C1 segment of cervical spinal cord (tissue), 14 donors: ENCODE measurements at regions not wholly inside any gene's neighbourhood (a gene's known extent, or its start where the extent isn't known, plus 50 kb on each side); places are given as distances from the start of the nearest gene placed in this dataset.
A peak's percentile ranks its signal among the peaks of the same experiment; 100 is the strongest.

Experiments
- DNase-seq, 14 donors: peaks; one replicate each; lab custom pipeline; 2025; lab: John Stamatoyannopoulos, UW

- peak in 1 of 14 donors; percentile 16 for DNase-seq
Observed at GRCh38 chr3:107428051-107428858, 51.0 kb downstream of the CCDC54 start.

DNA sequence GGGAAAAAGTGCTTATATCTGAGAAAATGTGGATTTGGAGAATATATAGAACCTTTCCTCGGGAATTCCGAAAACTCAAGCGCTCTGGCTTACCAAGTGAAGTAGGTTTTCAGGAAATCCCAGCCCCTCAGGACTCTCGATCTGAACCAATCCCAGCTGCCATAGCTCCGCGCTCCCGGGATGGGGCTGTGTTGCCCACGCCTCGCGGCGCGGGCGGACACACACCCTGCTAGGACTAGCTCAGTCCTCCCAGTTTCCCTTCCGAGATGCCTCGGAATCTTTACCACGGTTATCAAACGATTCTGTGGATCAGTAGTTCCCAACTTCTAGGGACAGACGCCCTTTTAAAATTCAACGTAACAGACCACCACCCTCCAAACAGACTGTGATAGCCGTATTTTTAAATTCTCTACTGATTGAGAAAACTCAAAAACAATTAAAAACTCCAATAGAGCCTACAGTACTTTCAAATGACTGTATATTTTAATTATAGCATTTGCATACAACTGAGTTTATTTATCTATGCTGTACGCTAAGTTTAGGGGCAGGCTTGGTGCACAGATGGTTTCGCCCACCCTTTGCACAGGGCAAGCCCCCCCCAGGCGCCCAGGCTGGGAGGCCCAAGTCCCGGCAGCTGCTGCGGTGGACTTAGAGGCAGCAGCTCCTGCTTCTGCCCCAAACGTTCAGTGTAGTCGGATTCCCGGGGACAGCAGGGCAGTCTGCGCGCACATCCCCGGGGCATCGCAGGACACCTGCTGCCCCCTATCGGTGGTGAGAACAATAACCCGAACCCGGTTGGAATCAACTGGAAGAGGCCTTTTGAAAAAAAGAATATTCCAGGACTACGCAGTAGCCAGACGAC, 52.3 kb downstream of the CCDC54 start:
- DNase-seq = peak in 13 of 14 donors; percentile 26 to 85 (median 75)

- peak in 5 of 14 donors; percentile 55 to 80 (median 65) for DNase-seq
Observed at GRCh38 chr3:107430214-107430995, 53.2 kb downstream of the CCDC54 start.

DNA sequence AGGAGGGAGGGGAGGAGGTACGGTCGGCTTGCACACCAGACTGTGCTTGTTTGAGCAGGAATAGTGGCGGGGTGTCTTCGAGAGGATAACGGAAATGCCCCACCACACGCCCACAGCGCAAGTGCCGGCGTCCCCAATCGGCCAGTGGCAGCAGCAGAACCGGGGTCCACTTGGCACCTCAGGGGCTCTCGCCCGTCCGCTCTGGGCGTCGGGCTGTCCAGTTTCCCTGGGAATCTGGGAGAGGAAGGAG, 53.7 kb downstream of the CCDC54 start:
- DNase-seq = peak in 9 of 14 donors; percentile 35 to 91 (median 61)

DNA sequence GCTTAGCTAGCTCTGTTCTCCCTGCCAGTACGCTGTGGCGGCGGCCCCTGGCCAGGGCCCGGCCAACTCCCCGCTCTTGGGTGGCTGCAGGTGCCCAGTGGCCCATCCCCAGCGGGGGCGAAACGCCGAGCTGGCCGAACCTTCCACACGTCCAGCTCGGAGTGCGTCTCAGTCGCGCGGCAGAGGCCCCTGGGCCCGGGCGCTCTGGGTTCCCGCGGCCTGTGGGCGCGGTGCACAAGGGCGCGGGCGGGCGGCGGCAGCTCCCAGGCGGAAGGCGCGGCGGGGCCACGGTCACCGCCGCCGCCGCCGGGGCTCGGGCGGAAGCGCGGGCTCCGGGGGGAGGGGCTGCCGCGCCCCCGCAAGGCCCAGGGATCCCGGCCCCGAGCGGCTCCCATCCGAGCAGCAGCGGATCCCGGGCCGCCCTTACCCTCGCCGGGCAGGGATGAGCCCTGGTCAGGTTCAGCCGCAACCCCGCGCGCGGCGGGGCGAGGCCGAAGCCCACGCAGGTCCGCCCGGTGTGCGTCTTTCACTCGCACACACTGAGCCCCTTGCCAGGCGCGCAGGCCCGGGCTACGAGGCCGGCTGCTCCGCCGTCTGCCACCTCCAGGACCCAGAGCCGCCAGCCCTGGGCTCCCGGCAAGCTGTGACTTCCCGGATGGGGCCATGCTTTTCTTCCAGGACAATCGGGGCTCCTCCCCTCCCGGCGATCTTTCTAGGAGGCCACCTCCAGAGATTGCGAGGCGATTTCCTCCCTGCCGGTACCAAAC, 54.2 kb downstream of the CCDC54 start:
- peak in 13 of 14 donors; percentile 22 to 91 (median 61) for DNase-seq

GRCh38 chr3:107432013-107432515, 54.8 kb downstream of the CCDC54 start:
- DNase-seq = no peak

DNA sequence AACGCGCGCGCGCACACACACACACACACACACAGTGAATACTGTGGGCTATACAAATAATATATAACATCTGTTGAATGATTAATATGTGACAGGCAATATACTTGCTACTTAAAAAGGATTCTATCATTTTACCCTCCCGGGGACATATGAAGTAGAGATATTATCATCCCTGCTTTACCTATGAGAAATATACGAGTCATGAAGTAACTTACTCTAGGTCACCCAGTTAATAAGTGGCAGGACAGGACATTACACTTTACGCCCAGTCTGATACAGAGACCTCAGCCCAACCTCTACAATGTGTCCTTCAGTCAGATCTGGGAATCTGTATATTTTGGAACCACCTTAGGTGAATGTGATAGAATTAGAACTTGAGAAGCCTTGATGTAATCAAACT, 55.4 kb downstream of the CCDC54 start:
- DNase-seq = no peak

- DNase-seq = no peak
Observed at GRCh38 chr3:107436029-107436428, 58.8 kb downstream of the CCDC54 start.

DNA sequence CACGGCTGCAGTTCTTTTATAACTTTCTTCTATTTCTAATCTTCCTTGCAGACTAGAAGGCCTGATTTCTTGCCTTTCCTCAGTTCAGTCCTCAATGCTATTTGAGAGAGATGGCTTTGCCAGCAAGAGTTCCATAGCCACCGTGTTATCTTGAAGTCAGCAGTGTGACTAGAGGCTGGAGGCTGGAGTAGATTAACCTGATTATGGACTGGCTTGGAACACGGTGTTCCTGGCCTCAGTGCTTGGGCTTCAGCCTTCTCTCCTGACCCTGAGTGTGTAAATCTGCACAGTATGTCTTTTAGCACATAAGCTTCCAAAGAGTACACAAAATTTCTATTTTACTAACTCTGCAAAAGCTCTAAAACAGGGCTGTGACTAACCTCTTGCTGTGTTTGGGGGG, 61.4 kb downstream of the CCDC54 start:
- DNase-seq = no peak

DNA sequence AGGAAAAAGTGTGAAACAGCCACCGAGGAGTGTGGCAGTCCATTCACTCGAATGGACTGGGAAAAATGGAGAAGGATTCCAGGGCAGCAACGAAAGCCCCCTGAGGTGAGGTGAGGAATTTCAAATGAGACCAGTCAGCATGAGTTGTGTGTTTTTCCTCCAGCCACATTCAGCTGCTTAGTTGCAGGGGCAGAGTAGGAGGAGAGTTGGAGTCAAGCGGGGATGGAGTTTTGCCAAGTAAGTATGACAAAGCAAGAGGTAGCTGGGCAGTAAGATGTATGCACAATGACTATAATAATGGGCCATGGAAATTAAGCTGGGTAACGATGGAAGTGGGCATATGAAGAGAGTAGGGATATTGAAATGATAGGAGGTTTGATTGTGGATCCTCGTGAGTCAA, 64.4 kb downstream of the CCDC54 start:
- no peak for DNase-seq

DNA sequence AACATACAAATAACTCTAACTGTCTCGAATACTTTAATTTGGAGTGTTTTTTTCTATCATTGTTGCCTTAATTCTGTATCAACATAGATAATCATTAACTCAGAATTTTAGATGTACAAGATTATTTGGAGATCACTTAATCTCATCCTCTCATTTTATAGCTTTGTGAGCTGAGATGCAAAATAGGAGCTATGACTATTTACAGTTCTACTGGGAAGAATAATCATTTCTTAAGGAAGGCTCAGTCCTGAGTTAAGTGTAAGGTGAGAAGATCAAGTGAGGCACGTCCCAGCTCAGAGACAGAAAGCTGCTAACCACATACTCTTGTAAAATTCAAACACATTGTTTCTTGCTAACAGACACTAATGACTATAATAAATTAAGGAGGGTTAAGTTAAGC, 66.2 kb downstream of the CCDC54 start:
- DNase-seq = no peak

DNA sequence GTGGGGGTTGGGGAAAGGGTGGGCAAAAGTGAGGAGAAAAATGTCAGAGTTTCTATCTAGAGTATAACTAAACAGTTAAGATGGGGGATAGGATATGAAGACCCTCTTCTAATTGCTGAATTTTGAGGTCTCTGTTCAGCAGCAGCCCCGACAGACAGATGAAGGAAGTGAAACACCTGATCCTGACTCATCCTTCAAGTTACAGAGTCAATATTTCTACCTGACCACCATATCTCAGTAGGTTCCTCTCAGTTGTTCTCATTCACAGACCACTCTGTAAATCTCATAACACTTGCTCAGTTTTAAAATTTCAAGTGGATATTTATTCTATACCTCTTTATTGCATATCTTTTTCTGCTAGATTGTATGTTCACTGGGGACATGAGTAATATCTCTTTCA, 69.5 kb downstream of the CCDC54 start:
- no peak for DNase-seq

DNA sequence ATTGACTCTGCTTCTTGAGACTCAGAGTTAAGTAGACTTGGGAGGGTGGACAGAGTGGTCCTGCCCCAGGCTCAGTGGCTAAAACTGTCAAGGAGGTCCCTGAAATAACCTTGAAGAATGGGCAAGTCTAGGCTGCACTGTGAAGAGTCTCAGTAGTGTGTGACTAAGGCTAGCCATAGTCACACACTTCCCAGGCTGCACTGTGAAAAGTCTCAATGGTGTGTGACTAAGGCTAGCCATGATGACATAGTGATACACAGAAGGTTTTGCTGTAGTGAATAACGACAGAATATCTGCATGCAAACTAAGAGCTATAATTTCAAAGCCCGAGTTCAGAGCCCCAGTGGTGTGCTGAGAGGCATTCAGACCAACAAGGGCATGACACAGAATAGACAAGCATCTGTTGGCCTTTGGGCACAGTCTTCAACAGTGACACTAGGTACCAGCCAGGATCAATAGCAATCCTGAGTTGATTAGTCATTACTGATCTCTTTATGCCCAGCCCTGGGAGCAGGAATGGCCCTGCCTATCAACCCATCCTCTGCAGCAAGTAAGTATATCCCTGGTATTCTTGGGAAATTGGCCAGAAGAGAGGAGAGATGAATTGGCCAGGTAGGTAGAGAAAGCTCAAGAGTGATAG, 72.4 kb upstream of the BBX start:
- no peak for DNase-seq

- no peak for DNase-seq
Observed at GRCh38 chr3:107452436-107452835, 70.3 kb upstream of the BBX start.

DNA sequence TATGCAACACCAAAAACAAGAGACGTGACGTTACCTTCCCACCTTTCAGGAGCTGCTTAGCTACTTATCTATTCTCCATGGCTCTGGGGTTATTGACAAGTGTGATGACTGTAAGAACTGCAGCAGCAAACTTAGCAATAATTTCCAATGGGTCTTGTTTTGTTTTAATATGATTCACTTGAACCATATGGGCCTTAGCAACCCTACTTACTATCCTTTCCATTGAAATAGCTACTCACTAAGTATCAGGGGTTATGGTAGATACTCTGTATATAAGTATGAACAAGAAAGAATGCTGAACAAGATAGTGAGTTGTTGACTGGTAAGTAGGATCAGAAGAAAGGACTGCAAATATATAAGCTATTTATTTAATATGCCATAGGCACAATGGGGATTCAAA, 69.3 kb upstream of the BBX start:
- no peak for DNase-seq

- DNase-seq = no peak
Observed at GRCh38 chr3:107455621-107456020, 67.1 kb upstream of the BBX start.

DNA sequence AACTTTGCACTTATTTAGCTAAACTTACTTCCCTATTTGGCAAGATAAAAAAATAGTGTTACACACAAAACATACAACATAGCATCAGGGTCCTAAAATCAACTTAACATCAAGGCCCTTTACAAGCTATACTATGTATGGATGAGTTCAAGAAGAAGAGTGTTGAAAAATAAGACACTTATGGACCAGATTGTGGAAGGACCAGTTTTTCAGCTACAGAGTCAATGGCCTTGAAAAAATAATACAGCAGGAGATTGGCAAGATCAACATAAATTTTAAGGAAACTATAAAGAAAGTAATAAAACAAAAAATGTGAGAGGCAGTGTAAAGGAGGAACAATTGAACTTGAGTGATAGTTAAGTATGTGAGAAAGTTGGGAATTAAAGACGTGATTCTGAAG, 66.3 kb upstream of the BBX start:
- no peak for DNase-seq

- DNase-seq = no peak
Observed at GRCh38 chr3:107458871-107459270, 63.9 kb upstream of the BBX start.

GRCh38 chr3:107461721-107462120, 61.0 kb upstream of the BBX start:
- no peak for DNase-seq

DNA sequence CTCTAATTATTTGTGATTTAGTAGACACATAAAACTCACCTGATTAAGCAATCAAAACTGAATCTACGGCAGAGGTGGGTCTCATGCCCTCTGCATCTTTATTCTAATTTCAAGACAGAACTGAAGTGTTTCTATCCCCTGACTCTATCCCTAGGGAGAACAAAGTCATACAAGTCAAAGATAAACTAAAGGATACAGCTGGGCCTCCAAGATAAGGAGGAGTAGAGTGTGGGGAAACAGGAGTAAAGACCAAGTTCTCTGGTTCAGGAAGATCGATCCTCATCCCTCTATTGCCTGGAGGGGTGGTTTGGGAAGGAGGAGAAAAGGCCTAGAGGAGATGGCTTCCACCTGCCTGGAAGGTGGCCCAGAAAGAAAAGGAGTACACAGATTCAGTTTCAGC, 58.7 kb upstream of the BBX start:
- no peak for DNase-seq
